ENCODE measurements at regions not wholly inside any gene's neighbourhood (a gene's known extent, or its start where the extent isn't known, plus 50 kb on each side); places are given as distances from the start of the nearest gene placed in this dataset.

DNA sequence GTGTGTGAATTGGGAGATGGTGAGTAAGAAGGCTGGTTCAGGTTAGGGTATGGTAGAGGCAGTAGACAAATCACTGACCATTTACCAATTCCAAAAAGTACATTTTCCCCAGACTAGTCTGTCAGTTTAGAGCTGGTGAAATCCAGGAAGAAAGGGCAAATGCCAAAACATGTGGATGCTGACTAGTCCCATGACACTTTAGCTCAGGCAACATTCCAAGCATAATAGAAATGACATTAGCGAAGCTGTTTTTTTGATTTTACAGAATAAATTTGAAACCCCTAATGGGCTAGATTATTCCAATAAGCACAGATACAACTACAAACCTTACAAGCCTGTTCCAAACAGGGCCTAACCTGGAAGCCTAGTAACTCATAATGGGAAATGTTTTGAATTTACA is 884.2 kb downstream of the FLRT2 start:
- no peak for DNase-seq (ENCODE audit: low read depth)
- TF ChIP-seq, protein P1, sequence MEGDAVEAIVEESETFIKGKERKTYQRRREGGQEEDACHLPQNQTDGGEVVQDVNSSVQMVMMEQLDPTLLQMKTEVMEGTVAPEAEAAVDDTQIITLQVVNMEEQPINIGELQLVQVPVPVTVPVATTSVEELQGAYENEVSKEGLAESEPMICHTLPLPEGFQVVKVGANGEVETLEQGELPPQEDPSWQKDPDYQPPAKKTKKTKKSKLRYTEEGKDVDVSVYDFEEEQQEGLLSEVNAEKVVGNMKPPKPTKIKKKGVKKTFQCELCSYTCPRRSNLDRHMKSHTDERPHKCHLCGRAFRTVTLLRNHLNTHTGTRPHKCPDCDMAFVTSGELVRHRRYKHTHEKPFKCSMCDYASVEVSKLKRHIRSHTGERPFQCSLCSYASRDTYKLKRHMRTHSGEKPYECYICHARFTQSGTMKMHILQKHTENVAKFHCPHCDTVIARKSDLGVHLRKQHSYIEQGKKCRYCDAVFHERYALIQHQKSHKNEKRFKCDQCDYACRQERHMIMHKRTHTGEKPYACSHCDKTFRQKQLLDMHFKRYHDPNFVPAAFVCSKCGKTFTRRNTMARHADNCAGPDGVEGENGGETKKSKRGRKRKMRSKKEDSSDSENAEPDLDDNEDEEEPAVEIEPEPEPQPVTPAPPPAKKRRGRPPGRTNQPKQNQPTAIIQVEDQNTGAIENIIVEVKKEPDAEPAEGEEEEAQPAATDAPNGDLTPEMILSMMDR (conservative IDR thresholded peaks at IDR 0.05; ENCODE audit: low read depth, low read length) = no peak

DNA sequence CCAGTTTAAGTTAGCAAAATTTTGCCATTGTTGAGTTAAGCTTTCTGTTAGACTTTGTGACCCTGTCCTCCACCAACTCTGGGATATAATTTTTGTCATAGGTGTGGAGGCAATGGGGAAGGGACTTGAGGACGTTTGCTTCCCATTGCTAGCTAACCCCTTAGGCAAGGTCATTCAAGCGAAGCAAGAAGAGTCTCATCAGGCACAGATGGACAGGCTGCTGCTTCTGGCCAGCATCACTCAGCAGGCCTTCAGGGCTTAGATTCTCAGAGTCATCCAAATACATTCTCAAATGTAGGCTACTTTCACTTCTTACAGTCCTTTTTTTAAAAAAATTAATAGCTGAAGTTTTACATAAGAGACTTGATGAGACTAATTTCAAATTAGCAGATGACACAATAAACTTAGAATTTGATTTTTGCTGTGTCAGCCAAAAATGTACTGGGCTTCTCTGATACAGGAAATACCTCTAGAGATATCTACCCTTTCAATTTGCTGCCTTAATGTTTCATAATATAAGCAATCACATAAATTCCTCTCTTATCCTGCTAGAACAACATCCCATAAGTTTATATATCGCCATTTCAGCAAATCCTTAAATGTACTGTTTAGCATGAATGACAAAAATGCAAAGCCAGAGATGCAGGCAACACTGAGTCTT is 875.2 kb downstream of the FLRT2 start:
- no peak overlapping the region for H3K4me3 ChIP-seq (ENCODE audit: low read length)
- no peak for DNase-seq (ENCODE audit: low read depth)
- TF ChIP-seq, protein P1 (conservative IDR thresholded peaks at IDR 0.05; ENCODE audit: low read depth, low read length) = no peak

More for the DNA sequence above, 884.2 kb downstream of the FLRT2 start:
- H3K4me3 ChIP-seq (ENCODE audit: low read length) = no peak overlapping the region

DNA sequence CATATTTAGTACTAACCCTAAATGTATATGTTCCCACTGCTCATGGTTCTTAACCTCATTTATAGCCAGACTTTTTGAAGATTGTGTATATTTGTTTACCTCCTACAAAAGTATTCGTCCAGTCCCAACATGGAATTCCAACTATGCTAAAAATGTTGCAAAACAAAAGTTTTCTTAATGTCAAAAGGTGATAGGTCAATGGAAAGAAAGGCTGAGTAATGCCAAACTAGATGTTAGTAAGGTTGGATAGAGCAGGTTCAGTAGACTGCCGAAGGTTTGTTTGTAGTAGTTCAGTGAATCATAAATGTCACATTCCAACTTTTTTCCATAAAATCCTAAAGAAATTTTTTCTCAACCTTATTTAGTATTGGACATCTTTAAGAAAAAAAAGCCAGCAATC is 874.5 kb downstream of the FLRT2 start:
- DNase-seq (ENCODE audit: low read depth) = no peak
- TF ChIP-seq, protein P1 (conservative IDR thresholded peaks at IDR 0.05; ENCODE audit: low read depth, low read length) = no peak

DNA sequence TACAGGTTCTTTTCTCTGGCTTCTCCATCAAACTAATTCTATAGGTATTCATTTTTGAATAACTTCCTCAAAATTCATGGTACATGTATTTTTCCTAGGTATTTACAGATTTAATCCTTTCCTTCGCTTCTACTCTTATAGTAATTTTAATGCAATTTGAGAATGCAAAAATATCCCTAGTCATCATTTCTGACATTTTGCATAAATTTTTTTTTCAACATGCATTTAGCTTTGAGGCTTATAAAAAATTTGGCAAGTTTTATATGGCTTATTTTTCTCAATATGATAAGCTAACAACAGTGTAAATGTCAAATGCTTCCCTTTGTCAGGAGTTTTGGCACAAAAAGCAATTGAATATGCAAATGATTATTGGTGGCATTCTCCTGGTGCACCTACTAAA is 872.6 kb downstream of the FLRT2 start:
- no peak for DNase-seq (ENCODE audit: low read depth)
- no peak overlapping the region for H3K4me3 ChIP-seq (ENCODE audit: low read length)
- TF ChIP-seq, protein P1 (conservative IDR thresholded peaks at IDR 0.05; ENCODE audit: low read depth, low read length) = no peak

More for the DNA sequence above, 874.5 kb downstream of the FLRT2 start:
- no peak overlapping the region for H3K4me3 ChIP-seq (ENCODE audit: low read length)

DNA sequence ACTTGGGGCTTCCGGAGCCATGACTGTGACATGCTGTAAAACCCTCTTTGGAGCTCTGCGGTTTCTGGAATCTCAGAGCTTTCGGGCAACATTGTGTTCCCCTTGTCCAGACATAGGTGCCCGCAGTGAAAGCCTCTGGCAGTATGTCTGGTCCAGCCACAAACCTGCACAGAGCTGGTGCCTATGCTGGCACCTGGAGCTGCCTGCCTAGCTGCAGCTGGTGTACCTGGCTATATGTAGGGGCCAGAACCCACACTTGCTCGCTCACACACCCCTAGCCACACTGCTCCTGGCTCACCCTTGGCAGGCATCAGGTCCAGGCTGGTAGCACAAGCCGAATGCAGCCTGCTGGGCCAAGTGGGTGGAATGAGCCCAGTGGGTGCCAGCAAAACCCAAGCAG is 861.1 kb downstream of the FLRT2 start:
- H3K4me3 ChIP-seq (ENCODE audit: low read length) = no peak overlapping the region
- TF ChIP-seq, protein P1 (conservative IDR thresholded peaks at IDR 0.05; ENCODE audit: low read depth, low read length) = no peak
- DNase-seq (ENCODE audit: low read depth) = no peak

DNA sequence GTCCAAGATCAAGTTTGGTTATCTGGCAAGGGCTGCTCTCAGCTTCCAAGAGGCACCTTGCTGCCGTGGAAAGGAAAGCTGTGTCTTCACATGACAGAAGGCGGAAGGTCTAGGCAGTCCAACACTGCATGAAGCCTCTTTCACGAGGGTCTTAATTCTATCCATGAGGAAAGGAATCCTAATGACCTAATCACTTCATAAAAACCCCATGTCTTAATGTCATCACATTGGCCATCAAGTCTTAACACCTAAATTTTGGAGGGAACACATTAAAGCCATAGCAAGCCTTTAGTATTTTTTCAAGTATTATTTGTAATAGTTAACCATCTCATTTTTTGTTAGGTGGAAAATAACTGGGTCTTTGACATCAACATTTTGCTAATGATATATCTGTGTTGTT is 858.3 kb downstream of the FLRT2 start:
- TF ChIP-seq, protein P1 (conservative IDR thresholded peaks at IDR 0.05; ENCODE audit: low read depth, low read length) = no peak
- no peak for DNase-seq (ENCODE audit: low read depth)
- no peak overlapping the region for H3K4me3 ChIP-seq (ENCODE audit: low read length)

DNA sequence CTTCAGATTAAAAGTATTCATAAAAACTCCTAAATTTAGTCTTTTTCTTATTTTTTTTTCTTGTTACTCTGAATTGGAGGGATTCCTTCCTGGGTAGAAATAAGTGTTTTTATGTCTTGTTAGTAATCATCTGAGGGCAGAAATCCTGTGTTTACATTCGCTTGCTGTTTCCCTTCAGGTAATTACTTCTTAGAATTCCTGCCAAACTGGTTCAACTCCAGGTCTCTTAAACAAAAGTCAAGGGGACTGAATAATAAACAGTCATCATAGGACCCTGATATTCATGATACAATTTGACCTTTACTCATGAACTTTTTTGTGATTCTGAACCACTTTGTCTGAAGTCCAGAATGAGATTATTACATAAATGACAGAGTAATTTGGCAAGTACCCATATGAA is 843.9 kb downstream of the FLRT2 start:
- no peak overlapping the region for H3K4me3 ChIP-seq (ENCODE audit: low read length)
- DNase-seq (ENCODE audit: low read depth) = no peak
- TF ChIP-seq, protein P1 (conservative IDR thresholded peaks at IDR 0.05; ENCODE audit: low read depth, low read length) = no peak
